Gastroesophageal sphincter (tissue), 4 donors: ENCODE measurements at regions not wholly inside any gene's neighbourhood (a gene's known extent, or its start where the extent isn't known, plus 50 kb on each side); places are given as distances from the start of the nearest gene placed in this dataset.

Experiments used
- ATAC-seq: fragments of 150-250 bp; one replicate; pipeline ENCODE4 v1.9.1; 2016; ENCODE audit warnings: mild to moderate bottlenecking, moderate library complexity
- H3K27ac ChIP-seq, 4 donors: fragments of 200-600 bp; sonication (generic) in 3 of 4; 1 replicate in 3 of 4; 2 replicates in 1 of 4; pipeline ENCODE4 v1.5.1; 2016 to 2019
- H3K27me3 ChIP-seq: fragments of 200-600 bp; sonication (generic); one replicate; pipeline ENCODE4 v1.5.1; 2019
- H3K36me3 ChIP-seq, 2 donors: fragments of 200-600 bp; sonication (generic); one replicate each; pipeline ENCODE4 v1.5.1; 2019; ENCODE audit warnings: control low read depth in 1 of 2
- H3K4me1 ChIP-seq, 3 donors: fragments of 200-600 bp; sonication (generic); 1 replicate in 2 of 3; 2 replicates in 1 of 3; pipeline ENCODE4 v1.5.1; 2016 to 2019; ENCODE audit warnings: control low read depth in 2 of 3
- H3K4me3 ChIP-seq, 2 donors: fragments of 200-600 bp; sonication (generic); one replicate each; pipeline ENCODE4 v1.5.1; 2019; ENCODE audit warnings: mild to moderate bottlenecking in 1 of 2, moderate library complexity in 1 of 2
- H3K9me3 ChIP-seq, 3 donors: fragments of 200-600 bp; sonication (generic); one replicate each; pipeline ENCODE4 v1.5.1; 2017 to 2019; ENCODE audit warnings: control low read depth in 2 of 3
- CTCF ChIP-seq, 4 experiments: fragments of 200-600 bp in 2 of 4; fragments of 450-650 bp in 2 of 4; sonication (generic) in 1 of 4; IDR thresholded peaks; one replicate each; pipeline ENCODE4 v1.5.1; 2017 to 2019; ENCODE audit warnings: antibody characterized with exemption in 4 of 4, mild to moderate bottlenecking in 2 of 4, moderate library complexity in 2 of 4
- EP300 ChIP-seq: sonication (generic); formaldehyde crosslinking; IDR thresholded peaks from one replicate; pipeline ENCODE4 v1.6.1; 2017; ENCODE audit warnings: antibody characterized with exemption, mild to moderate bottlenecking
- POLR2A ChIP-seq, 2 donors: fragments of 450-650 bp; IDR thresholded peaks; one replicate each; pipeline ENCODE4 v1.6.1; 2017; ENCODE audit warnings: antibody characterized with exemption in 2 of 2, mild to moderate bottlenecking in 2 of 2, moderate library complexity in 1 of 2
- POLR2AphosphoS5 ChIP-seq: sonication (generic); formaldehyde crosslinking; IDR thresholded peaks from one replicate; pipeline ENCODE4 v1.6.1; 2017; ENCODE audit warnings: antibody characterized with exemption
- WGBS, 2 donors: methylation state at CpG; one replicate each; pipeline ENCODE4 v1.1.5; 2018; ENCODE audit warnings: low coverage in 1 of 2; 5-methylcytosine and 5-hydroxymethylcytosine counted together

- H3K36me3 ChIP-seq, result no peaks in the 10 kb centered on the region
- H3K4me1 ChIP-seq, result no peaks in the 10 kb centered on the region
- ATAC-seq, result no peak
- TF ChIP-seq CTCF (IDR thresholded peaks at IDR 0.05) (no peak), EP300 (no peak), POLR2AphosphoS5 (no peak), POLR2A (IDR thresholded peaks at IDR 0.05) (no peak)
- H3K9me3 ChIP-seq, result no peaks in the 10 kb centered on the region
- H3K27me3 ChIP-seq, result no peaks in the 10 kb centered on the region
- H3K27ac ChIP-seq, result no peak overlapping the region
- no peak overlapping the region for H3K4me3 ChIP-seq
These were observed 61.9 kb downstream of the SLC41A2 start for GRCh38 chr12:104896146-104896545.

- no peaks in the 10 kb centered on the region for H3K36me3 ChIP-seq
- no peaks in the 10 kb centered on the region for H3K27me3 ChIP-seq
- no peak overlapping the region for H3K27ac ChIP-seq
- no peaks in the 10 kb centered on the region for H3K4me1 ChIP-seq
- no peak for TF ChIP-seq POLR2A (IDR thresholded peaks at IDR 0.05)
- TF ChIP-seq CTCF (IDR thresholded peaks at IDR 0.05), result no peak
- TF ChIP-seq POLR2AphosphoS5, result no peak
- TF ChIP-seq EP300, result no peak
- H3K9me3 ChIP-seq, result no peaks in the 10 kb centered on the region
- no peak for ATAC-seq
- no peak overlapping the region for H3K4me3 ChIP-seq
- WGBS, 2 donors, result 62 to 69% methylated on average over 2 of the region's 2 CpGs
These were observed 62.7 kb downstream of the SLC41A2 start for GRCh38 chr12:104895415-104895814.

- no peaks in the 10 kb centered on the region for H3K9me3 ChIP-seq
- no peaks in the 10 kb centered on the region for H3K36me3 ChIP-seq
- H3K27me3 ChIP-seq, result no peaks in the 10 kb centered on the region
- no peak overlapping the region for H3K4me3 ChIP-seq
- 85 to 100% methylated on average over 3 to 4 of the region's 5 CpGs for WGBS, 2 donors
- ATAC-seq, result no peak
- no peak overlapping the region for H3K27ac ChIP-seq
- no peaks in the 10 kb centered on the region for H3K4me1 ChIP-seq
- no peak for TF ChIP-seq POLR2AphosphoS5
- TF ChIP-seq EP300, result no peak
- no peak for TF ChIP-seq POLR2A (IDR thresholded peaks at IDR 0.05)
These were observed 67.5 kb downstream of the SLC41A2 start for GRCh38 chr12:104890476-104891096.

GRCh38 chr12:104889735-104890134 is 68.4 kb downstream of the SLC41A2 start:
- H3K4me3 ChIP-seq, result no peak overlapping the region
- H3K27me3 ChIP-seq, result no peaks in the 10 kb centered on the region
- no peaks in the 10 kb centered on the region for H3K9me3 ChIP-seq
- WGBS, 2 donors, result 92 to 100% methylated on average over 1 of the region's 1 CpG
- H3K27ac ChIP-seq, result no peak overlapping the region
- H3K36me3 ChIP-seq, result no peaks in the 10 kb centered on the region
- TF ChIP-seq EP300, result no peak
- no peak for TF ChIP-seq POLR2A (IDR thresholded peaks at IDR 0.05)
- TF ChIP-seq CTCF (IDR thresholded peaks at IDR 0.05), result no peak
- no peak for TF ChIP-seq POLR2AphosphoS5
- no peak for ATAC-seq
- no peaks in the 10 kb centered on the region for H3K4me1 ChIP-seq

GRCh38 chr12:104888892-104889291 is 69.2 kb downstream of the SLC41A2 start:
- H3K4me3 ChIP-seq, result no peak overlapping the region
- ATAC-seq, result no peak
- H3K4me1 ChIP-seq, result no peaks in the 10 kb centered on the region
- no peaks in the 10 kb centered on the region for H3K27me3 ChIP-seq
- no peak for TF ChIP-seq POLR2A (IDR thresholded peaks at IDR 0.05)
- no peak for TF ChIP-seq CTCF (IDR thresholded peaks at IDR 0.05)
- no peak for TF ChIP-seq EP300
- no peak for TF ChIP-seq POLR2AphosphoS5
- H3K27ac ChIP-seq, result no peak overlapping the region
- H3K36me3 ChIP-seq, result no peaks in the 10 kb centered on the region
- no peaks in the 10 kb centered on the region for H3K9me3 ChIP-seq
